ENCODE measurements at regions not wholly inside any gene's neighbourhood (a gene's known extent, or its start where the extent isn't known, plus 50 kb on each side); places are given as distances from the start of the nearest gene placed in this dataset.

GRCh38 chr4:152162331-152162697 lies 373.6 kb downstream of the FBXW7 start:
- no peak overlapping the region for H3K4me3 ChIP-seq
- peaks cover 0 to 18% (median 3%) of the 10 kb centered on the region in 3 donors for H3K4me1 ChIP-seq
- H3K36me3 ChIP-seq, result no peaks in the 10 kb centered on the region
- no peaks in the 10 kb centered on the region for H3K27me3 ChIP-seq
- H3K9me3 ChIP-seq, result no peaks in the 10 kb centered on the region
- 70 to 73% methylated on average over 2 of the region's 2 CpGs for WGBS, 2 donors
- intact Hi-C loops (cut with DNase I), result no loop called here
- DNase-seq, result no peak
- H3K27ac ChIP-seq, result no peak overlapping the region
- TF ChIP-seq, protein P1, sequence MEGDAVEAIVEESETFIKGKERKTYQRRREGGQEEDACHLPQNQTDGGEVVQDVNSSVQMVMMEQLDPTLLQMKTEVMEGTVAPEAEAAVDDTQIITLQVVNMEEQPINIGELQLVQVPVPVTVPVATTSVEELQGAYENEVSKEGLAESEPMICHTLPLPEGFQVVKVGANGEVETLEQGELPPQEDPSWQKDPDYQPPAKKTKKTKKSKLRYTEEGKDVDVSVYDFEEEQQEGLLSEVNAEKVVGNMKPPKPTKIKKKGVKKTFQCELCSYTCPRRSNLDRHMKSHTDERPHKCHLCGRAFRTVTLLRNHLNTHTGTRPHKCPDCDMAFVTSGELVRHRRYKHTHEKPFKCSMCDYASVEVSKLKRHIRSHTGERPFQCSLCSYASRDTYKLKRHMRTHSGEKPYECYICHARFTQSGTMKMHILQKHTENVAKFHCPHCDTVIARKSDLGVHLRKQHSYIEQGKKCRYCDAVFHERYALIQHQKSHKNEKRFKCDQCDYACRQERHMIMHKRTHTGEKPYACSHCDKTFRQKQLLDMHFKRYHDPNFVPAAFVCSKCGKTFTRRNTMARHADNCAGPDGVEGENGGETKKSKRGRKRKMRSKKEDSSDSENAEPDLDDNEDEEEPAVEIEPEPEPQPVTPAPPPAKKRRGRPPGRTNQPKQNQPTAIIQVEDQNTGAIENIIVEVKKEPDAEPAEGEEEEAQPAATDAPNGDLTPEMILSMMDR (IDR thresholded peaks at IDR 0.05), result no peak
- no peak for TF ChIP-seq POLR2A (IDR thresholded peaks at IDR 0.05)

GRCh38 chr4:152161676-152162330 lies 374.1 kb downstream of the FBXW7 start:
- TF ChIP-seq, protein P1 (IDR thresholded peaks at IDR 0.05), result no peak
- TF ChIP-seq POLR2A (IDR thresholded peaks at IDR 0.05), result no peak
- H3K27ac ChIP-seq, result no peak overlapping the region

DNA sequence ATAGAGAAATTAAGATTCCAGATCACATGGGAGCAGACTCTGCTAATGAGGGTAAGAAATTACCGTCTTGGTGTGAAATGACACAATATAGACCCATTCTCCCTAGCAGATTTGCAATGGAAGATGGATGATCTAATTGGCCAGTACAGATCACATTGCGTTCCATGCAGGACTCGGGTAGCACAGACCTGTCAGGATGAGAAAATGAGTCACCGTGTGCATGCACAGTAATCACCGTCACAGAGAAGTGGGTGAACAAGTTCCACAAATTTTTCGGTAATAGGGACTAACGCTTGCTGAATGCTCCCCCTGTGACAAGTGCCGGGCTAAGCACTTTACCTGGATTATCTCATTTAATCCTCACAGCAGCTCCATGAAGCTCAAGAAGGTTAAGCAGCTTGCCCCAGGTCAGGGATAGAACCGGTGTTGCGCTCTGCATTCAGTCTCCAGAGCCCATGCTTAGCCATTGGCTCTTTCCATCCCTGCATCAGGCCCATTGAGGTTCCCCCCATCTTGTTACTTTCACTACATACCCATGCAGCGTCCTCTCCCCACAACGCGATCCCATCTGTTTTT lies 375.6 kb downstream of the FBXW7 start:
- no peak for DNase-seq
- Histone ChIP-seq H3K4me3 (no peak overlapping the region), H3K27ac (no peak overlapping the region), H3K9me3 (no peaks in the 10 kb centered on the region), H3K4me1 (peaks cover 0 to 18% (median 3%) of the 10 kb centered on the region in 3 donors), H3K36me3 (no peaks in the 10 kb centered on the region), H3K27me3 (no peaks in the 10 kb centered on the region)
- intact Hi-C loops (cut with DNase I), result no loop called here
- TF ChIP-seq POLR2A (IDR thresholded peaks at IDR 0.05), result no peak
- TF ChIP-seq, protein P1 (IDR thresholded peaks at IDR 0.05), result no peak
- WGBS, 2 donors, result 50 to 74% methylated on average over 13 of the region's 13 CpGs

More at GRCh38 chr4:152161676-152162330, 374.1 kb downstream of the FBXW7 start:
- Histone ChIP-seq H3K4me3 (no peak overlapping the region), H3K27me3 (no peaks in the 10 kb centered on the region), H3K36me3 (no peaks in the 10 kb centered on the region), H3K4me1 (peaks cover 0 to 18% (median 3%) of the 10 kb centered on the region in 3 donors), H3K9me3 (no peaks in the 10 kb centered on the region)
- intact Hi-C loops (cut with DNase I), result no loop called here
- WGBS, 2 donors, result 51 to 62% methylated on average over 3 of the region's 3 CpGs
- DNase-seq, result no peak

DNA sequence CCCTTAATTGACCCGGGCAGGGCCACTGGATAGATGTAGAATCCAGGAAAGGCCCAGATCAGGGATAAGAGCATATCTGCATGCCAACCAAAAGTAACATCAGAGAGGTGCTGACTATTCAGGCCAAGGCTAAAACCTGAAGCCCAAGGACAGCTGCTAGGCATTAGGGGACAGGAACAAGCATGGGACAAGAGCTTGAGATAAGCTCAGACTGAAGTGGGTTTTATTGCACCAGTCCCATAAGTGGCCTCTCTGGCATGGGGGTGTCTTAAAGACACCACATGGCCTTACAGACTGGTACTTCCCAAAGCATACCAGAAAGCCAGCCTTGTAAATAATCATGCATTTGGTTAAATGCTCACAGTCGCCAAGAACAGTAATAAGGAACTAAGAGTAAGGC lies 376.1 kb downstream of the FBXW7 start:
- H3K27me3 ChIP-seq, result no peaks in the 10 kb centered on the region
- WGBS, 2 donors, result 67 to 71% methylated on average over 2 of the region's 2 CpGs
- H3K9me3 ChIP-seq, result no peaks in the 10 kb centered on the region
- intact Hi-C loops (cut with DNase I), result no loop called here
- H3K4me1 ChIP-seq, result peaks cover 0 to 18% (median 3%) of the 10 kb centered on the region in 3 donors
- TF ChIP-seq, protein P1 (IDR thresholded peaks at IDR 0.05), result no peak
- no peak for TF ChIP-seq POLR2A (IDR thresholded peaks at IDR 0.05)
- H3K27ac ChIP-seq, result no peak overlapping the region
- DNase-seq, result no peak
- no peak overlapping the region for H3K4me3 ChIP-seq
- no peaks in the 10 kb centered on the region for H3K36me3 ChIP-seq

- TF ChIP-seq POLR2A (IDR thresholded peaks at IDR 0.05), result no peak
- TF ChIP-seq, protein P1 (IDR thresholded peaks at IDR 0.05), result no peak
- DNase-seq, result no peak
- 35 to 44% methylated on average over 2 of the region's 2 CpGs for WGBS, 2 donors
- no peaks in the 10 kb centered on the region for H3K9me3 ChIP-seq
- intact Hi-C loops (cut with DNase I), result no loop called here
- H3K27ac ChIP-seq, result no peak overlapping the region
- no peaks in the 10 kb centered on the region for H3K36me3 ChIP-seq
- H3K4me3 ChIP-seq, result no peak overlapping the region
- peaks cover 0 to 18% (median 3%) of the 10 kb centered on the region in 3 donors for H3K4me1 ChIP-seq
- H3K27me3 ChIP-seq, result no peaks in the 10 kb centered on the region
These were observed 377.7 kb downstream of the FBXW7 start for GRCh38 chr4:152158225-152158624.

All from esophagus squamous epithelium (tissue), 5 donors.